SK-N-SH treated with all-trans-retinoic acid at 6 μM for 48 hours (cell line): ENCODE measurements at regions not wholly inside any gene's neighbourhood (a gene's known extent, or its start where the extent isn't known, plus 50 kb on each side); places are given as distances from the start of the nearest gene placed in this dataset.

Experiments
- ATAC-seq: fragments of 200-7000 bp; cut with Tn5 transposase; 3 replicates; pipeline ENCODE4 v1.9.1; 2020; ENCODE audit warnings: mild to moderate bottlenecking, moderate library complexity
- ARNTL ChIP-seq: fragments of 450-650 bp; formaldehyde crosslinking; IDR thresholded peaks from 2 replicates; pipeline ENCODE4 v1.5.0; 2020; ENCODE audit warnings: low read depth, mild to moderate bottlenecking, moderate library complexity, borderline replicate concordance
- BACH2 ChIP-seq: fragments of 250-450 bp; sonication (Bioruptor Pico); IDR thresholded peaks from 2 replicates; pipeline ENCODE4 v1.9.0; 2021; ENCODE audit warnings: mild to moderate bottlenecking, borderline replicate concordance
- CSDC2 ChIP-seq: fragments of 250-450 bp; sonication (Bioruptor Pico); IDR thresholded peaks from 2 replicates; pipeline ENCODE4 v1.5.0; 2020; ENCODE audit warnings: mild to moderate bottlenecking, moderate library complexity
- CSRNP3 ChIP-seq: fragments of 250-450 bp; sonication (Bioruptor Pico); IDR thresholded peaks from 2 replicates; pipeline ENCODE4 v1.5.1; 2021; ENCODE audit warnings: mild to moderate bottlenecking, moderate library complexity
- ESRRG ChIP-seq: fragments of 250-450 bp; sonication (Bioruptor Pico); IDR thresholded peaks from 2 replicates; pipeline ENCODE4 v1.6.1; 2021; ENCODE audit warnings: mild to moderate bottlenecking
- GLIS3 ChIP-seq: fragments of 250-450 bp; sonication (Bioruptor Pico); IDR thresholded peaks from 2 replicates; pipeline ENCODE4 v1.5.0; 2020; ENCODE audit warnings: mild to moderate bottlenecking, moderate library complexity
- ISL1 ChIP-seq: fragments of 250-450 bp; sonication (Bioruptor Pico); IDR thresholded peaks from 2 replicates; pipeline ENCODE4 v2.1.2; 2022; ENCODE audit warnings: mild to moderate bottlenecking, moderate library complexity
- OSR1 ChIP-seq: fragments of 250-450 bp; sonication (Bioruptor Pico); IDR thresholded peaks from 2 replicates; pipeline ENCODE4 v1.8.0; 2022; ENCODE audit warnings: moderate library complexity, mild to moderate bottlenecking, inconsistent platforms
- PATZ1 ChIP-seq: fragments of 250-450 bp; sonication (Bioruptor Pico); IDR thresholded peaks from 2 replicates; pipeline ENCODE4 v1.8.0; 2020; ENCODE audit warnings: mild to moderate bottlenecking, moderate library complexity, borderline replicate concordance
- POU6F1 ChIP-seq: fragments of 250-450 bp; sonication (Bioruptor Pico); IDR thresholded peaks from 2 replicates; pipeline ENCODE4 v1.8.0; 2021; ENCODE audit warnings: low read depth, mild to moderate bottlenecking, moderate library complexity, borderline replicate concordance
- PPARA ChIP-seq: fragments of 250-450 bp; sonication (Bioruptor Pico); IDR thresholded peaks from 2 replicates; pipeline ENCODE4 v1.5.0; 2020; ENCODE audit warnings: mild to moderate bottlenecking, borderline replicate concordance
- RARB ChIP-seq: fragments of 250-450 bp; sonication (Bioruptor Pico); IDR thresholded peaks from 2 replicates; pipeline ENCODE4 v1.8.0; 2021; ENCODE audit warnings: mild to moderate bottlenecking, moderate library complexity
- TCF4 ChIP-seq: fragments of 250-450 bp; sonication (Bioruptor Pico); IDR thresholded peaks from 2 replicates; pipeline ENCODE4 v1.8.0; 2021; ENCODE audit warnings: mild to moderate bottlenecking, moderate library complexity, borderline replicate concordance
- TOX ChIP-seq: fragments of 250-450 bp; sonication (Bioruptor Pico); IDR thresholded peaks from 2 replicates; pipeline ENCODE4 v1.8.0; 2021; ENCODE audit warnings: mild to moderate bottlenecking, moderate library complexity, borderline replicate concordance
- TSHZ2 ChIP-seq: fragments of 250-450 bp; sonication (Bioruptor Pico); IDR thresholded peaks from 2 replicates; pipeline ENCODE4 v1.5.0; 2020; ENCODE audit warnings: mild to moderate bottlenecking, moderate library complexity
- ZC3H10 ChIP-seq: fragments of 250-450 bp; sonication (Bioruptor Pico); IDR thresholded peaks from 2 replicates; pipeline ENCODE4 v1.5.1; 2021; ENCODE audit warnings: mild to moderate bottlenecking, moderate library complexity
- ZFP3 ChIP-seq: fragments of 250-450 bp; sonication (Bioruptor Pico); IDR thresholded peaks from 2 replicates; pipeline ENCODE4 v1.5.0; 2020; ENCODE audit warnings: mild to moderate bottlenecking, moderate library complexity
- ZFP30 ChIP-seq: fragments of 450-650 bp; formaldehyde crosslinking; IDR thresholded peaks from 2 replicates; pipeline ENCODE4 v1.5.0; 2022; ENCODE audit warnings: mild to moderate bottlenecking, moderate library complexity
- ZNF565 ChIP-seq: fragments of 450-650 bp; formaldehyde crosslinking; conservative IDR thresholded peaks from 2 replicates; pipeline ENCODE4 v1.5.0; 2020; ENCODE audit warnings: low read depth, mild to moderate bottlenecking, moderate library complexity
- ZNF70 ChIP-seq: fragments of 450-650 bp; formaldehyde crosslinking; IDR thresholded peaks from 2 replicates; pipeline ENCODE4 v1.5.0; 2020; ENCODE audit warnings: mild to moderate bottlenecking, moderate library complexity

- no peak for TF ChIP-seq OSR1
- TF ChIP-seq CSDC2 (CRISPR knock-in tag) = no peak
These were observed 139.2 kb downstream of the TEX36 start (continued) for GRCh38 chr10:125543796-125544195.

- TF ChIP-seq GLIS3 (CRISPR knock-in tag) (no peak), BACH2 (CRISPR knock-in tag) (no peak), TOX (CRISPR knock-in tag) (no peak), ISL1 (CRISPR knock-in tag) (no peak), TSHZ2 (CRISPR knock-in tag) (no peak)
- no peak for ATAC-seq
These were observed 143.8 kb downstream of the TEX36 start for GRCh38 chr10:125538947-125539731.

GRCh38 chr10:125536236-125536635 is 146.7 kb downstream of the TEX36 start:
- ATAC-seq = no peak
- TF ChIP-seq RARB (CRISPR knock-in tag) (no peak), ESRRG (CRISPR knock-in tag) (no peak), ZFP3 (no peak), TSHZ2 (CRISPR knock-in tag) (no peak), CSRNP3 (CRISPR knock-in tag) (no peak), BACH2 (CRISPR knock-in tag) (no peak), ZFP30 (CRISPR knock-in tag) (no peak), TCF4 (CRISPR knock-in tag) (no peak), ZC3H10 (CRISPR knock-in tag) (no peak), TOX (CRISPR knock-in tag) (no peak), ZNF70 (no peak), GLIS3 (CRISPR knock-in tag) (no peak), POU6F1 (no peak), PATZ1 (CRISPR knock-in tag) (no peak), OSR1 (no peak), ARNTL (CRISPR knock-in tag) (no peak), PPARA (CRISPR knock-in tag) (no peak), ZNF565 (no peak)
